SK-N-MC (cell line): ENCODE measurements at regions not wholly inside any gene's neighbourhood (a gene's known extent, or its start where the extent isn't known, plus 50 kb on each side); places are given as distances from the start of the nearest gene placed in this dataset.
"Not testable (repeated sequence)": the region's sequence is repeated elsewhere in the genome, so short reads cannot be mapped to it uniquely, and the experiment has no call there.

Experiments used
- DNase-seq: peaks from one replicate; pipeline ENCODE4 v3.0.0-alpha.2; 2011; ENCODE audit warnings: low read depth, low spot score
- H3K27ac ChIP-seq: fragments of 200-600 bp; sonication (generic); 2 replicates; pipeline ENCODE4 v1.5.1; 2016; ENCODE audit warnings: mixed run types
- H3K36me3 ChIP-seq: fragments of 200-600 bp; sonication (generic); 2 replicates; pipeline ENCODE4 v1.6.1; 2017; ENCODE audit warnings: antibody characterized with exemption, low read length, mixed read lengths; ENCODE audit not compliant: insufficient read depth
- H3K4me3 ChIP-seq: fragments of 200-600 bp; sonication (generic); 2 replicates; pipeline ENCODE4 v1.5.1; 2016
- H3K9ac ChIP-seq: fragments of 200-600 bp; sonication (generic); 2 replicates; pipeline ENCODE4 v1.8.0; 2017; ENCODE audit warnings: mixed run types, mixed read lengths; ENCODE audit not compliant: insufficient read length
- H3K9me3 ChIP-seq: fragments of 200-600 bp; sonication (generic); 2 replicates; pipeline ENCODE4 v1.6.1; 2017; ENCODE audit warnings: low read depth, mild to moderate bottlenecking, antibody characterized with exemption, low read length, moderate library complexity, mixed read lengths
- EZH2 ChIP-seq: fragments of 200-600 bp; sonication (generic); IDR thresholded peaks from one replicate; pipeline ENCODE4 v1.6.1; 2017; ENCODE audit warnings: antibody characterized with exemption
- FOXP2 ChIP-seq: optimal IDR thresholded peaks from 2 replicates; pipeline ENCODE3; 2011; ENCODE audit warnings: mild to moderate bottlenecking, moderate library complexity; ENCODE audit not compliant: insufficient read depth; ENCODE audit errors: extremely low read length, control extremely low read depth
- POLR2AphosphoS5 ChIP-seq: IDR thresholded peaks from 2 replicates; pipeline ENCODE4 v1.6.1; 2012; ENCODE audit warnings: mild to moderate bottlenecking, low read depth, low read length, borderline replicate concordance

DNA sequence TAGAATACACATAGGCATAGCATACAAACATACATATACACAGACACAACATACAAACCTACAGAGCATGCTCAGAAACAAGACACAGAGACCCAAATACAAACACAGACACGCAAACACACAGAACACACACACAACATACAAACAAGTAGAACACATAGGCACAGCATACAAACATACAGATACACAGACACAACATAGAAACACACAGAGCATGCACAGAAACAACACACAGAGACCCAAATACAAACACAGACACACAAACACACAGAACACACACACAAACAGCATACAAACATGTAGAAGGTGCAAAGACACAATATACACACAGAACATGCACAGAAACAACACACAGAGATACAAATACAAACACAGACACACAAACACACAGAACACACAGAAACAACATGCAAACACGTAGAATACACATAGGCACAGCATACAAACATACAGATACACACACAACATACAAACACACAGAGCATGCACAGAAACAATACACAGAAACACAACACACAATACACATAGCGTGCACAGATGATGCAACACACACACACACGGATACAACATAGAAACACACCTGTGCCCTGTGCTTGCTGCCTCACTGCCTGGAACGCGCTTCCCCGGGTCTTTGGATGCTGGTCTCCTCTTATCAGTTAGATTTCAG is 469.0 kb upstream of the CDH4 start:
- no peak for TF ChIP-seq FOXP2
- TF ChIP-seq EZH2 = no peak
- TF ChIP-seq POLR2AphosphoS5 = no peak
- DNase-seq = no peak

DNA sequence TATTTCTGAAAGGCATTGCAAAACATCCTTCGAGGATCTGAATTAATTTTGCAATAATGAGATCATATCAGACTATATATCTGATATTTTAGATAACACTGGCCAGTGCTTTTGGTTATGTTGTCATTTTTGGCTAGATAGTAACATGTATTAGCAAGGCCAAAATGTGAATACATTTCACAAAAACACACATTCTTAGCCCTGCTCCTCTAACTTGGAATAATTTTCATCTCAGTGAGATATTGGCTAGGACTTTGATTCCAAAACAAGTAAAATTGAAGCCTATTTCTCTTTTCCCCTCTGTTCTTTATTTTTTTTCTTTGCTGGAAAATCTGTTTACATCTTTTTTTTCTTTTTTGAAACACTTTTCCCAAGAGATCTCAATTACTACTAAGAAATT is 466.8 kb upstream of the CDH4 start:
- no peak for TF ChIP-seq EZH2
- no peak for TF ChIP-seq FOXP2
- no peak for TF ChIP-seq POLR2AphosphoS5
- Histone ChIP-seq H3K36me3 (no peaks in the 10 kb centered on the region), H3K9me3 (no peaks in the 10 kb centered on the region), H3K27ac (no peak overlapping the region), H3K9ac (no peak overlapping the region), H3K4me3 (no peak overlapping the region)
- no peak for DNase-seq

More for the DNA sequence above, 469.0 kb upstream of the CDH4 start:
- Histone ChIP-seq H3K9me3 (no peaks in the 10 kb centered on the region), H3K36me3 (no peaks in the 10 kb centered on the region), H3K9ac (no peak overlapping the region), H3K4me3 (no peak overlapping the region), H3K27ac (no peak overlapping the region)

DNA sequence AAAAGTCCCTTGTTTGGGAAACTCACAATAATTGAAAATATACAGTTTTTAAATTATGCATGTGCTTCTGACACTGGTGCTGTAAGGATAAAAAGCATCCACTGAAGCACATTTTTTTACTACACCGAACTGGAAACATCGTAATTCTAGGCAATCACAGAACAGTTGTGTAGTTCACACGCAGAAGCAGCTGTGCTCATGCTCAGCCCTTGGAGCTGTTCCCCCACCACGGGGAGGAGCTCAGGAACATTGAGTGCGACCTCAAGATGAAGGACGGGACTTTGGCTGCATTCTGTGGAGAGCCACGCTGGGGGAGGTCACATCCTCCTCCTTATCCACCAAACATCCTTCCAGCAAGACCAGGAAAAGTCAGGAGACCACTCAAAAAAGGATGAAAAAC is 466.3 kb upstream of the CDH4 start:
- Histone ChIP-seq H3K9ac (no peak overlapping the region), H3K27ac (no peak overlapping the region), H3K9me3 (no peaks in the 10 kb centered on the region), H3K4me3 (no peak overlapping the region), H3K36me3 (no peaks in the 10 kb centered on the region)
- TF ChIP-seq EZH2 (no peak), FOXP2 (no peak), POLR2AphosphoS5 (no peak)
- no peak for DNase-seq

DNA sequence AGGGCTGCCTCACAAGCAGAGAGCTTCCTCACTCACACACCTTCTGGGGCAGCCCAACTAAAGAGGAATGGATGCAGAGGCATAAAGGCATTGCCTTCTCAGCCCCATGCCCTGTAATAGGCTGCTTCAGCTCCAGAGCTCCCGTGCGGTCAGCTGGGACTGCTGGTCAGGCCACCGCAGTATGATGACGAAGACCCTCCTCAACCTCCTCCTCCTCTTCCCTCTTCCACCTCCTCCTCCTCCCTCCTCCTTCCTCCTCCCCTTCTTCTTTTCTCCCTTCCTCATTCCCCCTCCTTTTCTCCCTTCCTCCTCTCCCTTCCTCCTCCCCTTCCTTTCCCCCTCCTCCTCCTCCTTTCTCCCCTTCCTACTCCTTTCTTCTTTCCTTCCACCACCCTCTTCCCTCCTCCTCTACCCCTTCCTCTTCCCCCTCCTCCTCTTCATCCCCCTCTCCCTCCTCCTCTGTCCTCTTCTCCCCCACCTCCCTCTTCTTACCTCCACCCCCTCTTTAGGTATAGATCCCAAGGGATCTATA is 465.3 kb upstream of the CDH4 start:
- Histone ChIP-seq H3K9me3 (no peaks in the 10 kb centered on the region), H3K36me3 (no peaks in the 10 kb centered on the region), H3K4me3 (no peak overlapping the region), H3K27ac (no peak overlapping the region), H3K9ac (no peak overlapping the region)
- DNase-seq = no peak
- no peak for TF ChIP-seq EZH2
- no peak for TF ChIP-seq POLR2AphosphoS5
- TF ChIP-seq FOXP2 = no peak

DNA sequence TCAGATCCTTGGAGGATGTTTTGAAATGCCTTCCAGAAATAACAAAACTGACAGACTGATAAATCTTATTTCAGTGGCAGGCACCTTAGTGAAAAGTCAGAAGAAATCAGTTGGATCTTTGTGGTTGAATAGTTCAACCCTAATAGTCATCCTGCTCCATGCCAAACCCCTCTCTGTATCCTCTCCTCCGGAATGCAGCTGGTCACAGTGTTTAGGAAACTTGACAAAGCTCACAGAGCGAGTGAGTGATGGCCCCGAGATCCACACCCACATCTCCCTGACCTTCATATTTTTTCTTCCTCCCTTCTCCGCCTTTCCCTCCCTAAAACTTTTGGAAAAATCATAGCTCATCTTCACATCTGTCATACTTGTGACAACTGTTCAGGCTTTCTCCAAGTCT is 464.8 kb upstream of the CDH4 start:
- no peak overlapping the region for H3K4me3 ChIP-seq
- H3K9me3 ChIP-seq = no peaks in the 10 kb centered on the region
- H3K27ac ChIP-seq = no peak overlapping the region
- TF ChIP-seq FOXP2 = no peak
- no peak for TF ChIP-seq POLR2AphosphoS5
- TF ChIP-seq EZH2 = no peak
- DNase-seq = no peak
- H3K9ac ChIP-seq = no peak overlapping the region
- H3K36me3 ChIP-seq = no peaks in the 10 kb centered on the region

DNA sequence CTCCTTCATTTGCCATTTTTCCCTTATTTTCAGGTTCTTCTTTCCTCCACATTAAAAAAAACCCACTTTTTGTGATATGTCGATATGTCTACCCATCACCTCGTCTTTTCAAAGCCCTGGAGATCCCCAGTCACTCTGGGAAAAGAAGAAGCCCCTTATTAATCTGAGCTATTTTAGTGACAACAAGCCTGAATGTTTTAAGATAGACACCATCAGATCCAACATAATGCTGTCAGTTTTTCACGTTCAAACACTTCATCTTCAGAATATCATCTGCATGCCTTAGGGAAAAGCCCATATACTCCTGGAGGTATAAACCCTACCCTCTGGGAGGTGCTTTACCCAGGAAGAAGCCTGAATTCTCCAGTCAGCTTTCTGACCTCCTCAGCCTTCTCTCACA is 464.0 kb upstream of the CDH4 start:
- H3K9ac ChIP-seq = no peak overlapping the region
- no peaks in the 10 kb centered on the region for H3K9me3 ChIP-seq
- TF ChIP-seq FOXP2 (no peak), EZH2 (no peak), POLR2AphosphoS5 (no peak)
- no peak overlapping the region for H3K27ac ChIP-seq
- no peak overlapping the region for H3K4me3 ChIP-seq
- DNase-seq = no peak
- no peaks in the 10 kb centered on the region for H3K36me3 ChIP-seq

DNA sequence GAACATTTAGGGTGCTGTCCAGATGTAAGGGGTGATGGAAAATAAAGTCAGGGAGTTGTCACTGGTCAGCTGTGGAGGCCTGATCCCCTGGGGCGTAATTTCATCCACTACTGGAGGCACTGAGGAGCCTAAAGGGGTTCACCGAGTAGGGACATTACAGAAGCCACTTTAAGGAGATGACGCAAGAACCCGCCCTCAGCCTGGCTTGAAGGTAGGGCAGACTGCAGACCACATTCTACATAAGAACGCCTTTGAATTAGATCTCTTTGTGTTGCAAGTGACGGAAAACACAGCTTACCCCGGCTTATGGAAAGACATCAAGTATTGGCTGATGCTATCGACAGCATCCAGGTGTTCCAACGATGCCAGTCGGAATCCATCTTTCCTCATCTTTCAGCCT is 462.7 kb upstream of the CDH4 start:
- Histone ChIP-seq H3K27ac (no peak overlapping the region), H3K4me3 (no peak overlapping the region), H3K36me3 (no peaks in the 10 kb centered on the region), H3K9me3 (no peaks in the 10 kb centered on the region), H3K9ac (no peak overlapping the region)
- no peak for DNase-seq
- no peak for TF ChIP-seq FOXP2
- TF ChIP-seq POLR2AphosphoS5 = no peak
- TF ChIP-seq EZH2 = no peak

DNA sequence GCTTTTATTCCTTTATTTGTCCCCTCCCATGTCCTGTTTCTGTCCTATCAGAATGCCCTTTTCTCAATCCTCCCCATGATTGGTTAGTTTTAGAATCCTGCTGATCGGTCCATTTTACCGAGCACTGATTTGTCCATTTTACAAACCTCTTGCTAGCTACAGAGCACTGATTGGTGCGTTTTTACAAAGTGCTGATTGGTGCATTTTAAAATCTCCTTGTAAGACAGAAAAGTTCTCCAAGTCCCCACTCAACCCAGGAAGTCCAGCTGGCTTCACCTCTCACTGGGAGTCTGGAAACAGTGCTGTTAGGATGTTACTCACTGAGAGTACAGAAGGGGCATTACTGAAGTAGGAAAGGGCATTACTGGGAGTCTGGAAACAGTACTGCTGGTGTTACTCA is 461.7 kb upstream of the CDH4 start:
- H3K27ac ChIP-seq, H3K4me3 ChIP-seq, DNase-seq, H3K9me3 ChIP-seq, H3K36me3 ChIP-seq, H3K9ac ChIP-seq: not testable (repeated sequence)

DNA sequence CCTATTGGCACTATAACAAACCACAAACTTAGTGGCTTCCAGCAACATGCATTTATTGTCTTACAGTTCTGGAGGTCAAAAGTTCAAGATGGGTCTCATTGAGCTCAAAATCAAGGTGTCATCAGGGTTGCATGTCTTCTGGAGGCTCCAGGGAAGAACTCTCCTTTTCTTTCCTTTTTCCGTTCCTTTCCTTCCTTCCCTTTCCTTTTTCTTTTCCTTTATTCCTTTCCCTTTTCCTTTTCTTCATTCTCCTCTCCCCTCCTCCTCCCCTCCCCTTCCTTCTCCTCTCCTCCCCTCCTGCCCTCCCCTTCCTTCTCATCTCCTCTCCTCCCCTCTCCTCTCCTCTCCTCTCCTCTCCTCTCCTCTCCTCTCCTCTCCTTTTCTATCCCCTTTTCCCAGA is 460.2 kb upstream of the CDH4 start:
- no peak for DNase-seq
- no peak for TF ChIP-seq EZH2
- TF ChIP-seq FOXP2 = no peak
- TF ChIP-seq POLR2AphosphoS5 = no peak

More for the DNA sequence above, 460.2 kb upstream of the CDH4 start:
- Histone ChIP-seq H3K4me3 (no peak overlapping the region), H3K27ac (no peak overlapping the region), H3K9ac (no peak overlapping the region), H3K9me3 (no peaks in the 10 kb centered on the region), H3K36me3 (no peaks in the 10 kb centered on the region)
